ENCODE measurements at regions not wholly inside any gene's neighbourhood (a gene's known extent, or its start where the extent isn't known, plus 50 kb on each side); places are given as distances from the start of the nearest gene placed in this dataset.

DNA sequence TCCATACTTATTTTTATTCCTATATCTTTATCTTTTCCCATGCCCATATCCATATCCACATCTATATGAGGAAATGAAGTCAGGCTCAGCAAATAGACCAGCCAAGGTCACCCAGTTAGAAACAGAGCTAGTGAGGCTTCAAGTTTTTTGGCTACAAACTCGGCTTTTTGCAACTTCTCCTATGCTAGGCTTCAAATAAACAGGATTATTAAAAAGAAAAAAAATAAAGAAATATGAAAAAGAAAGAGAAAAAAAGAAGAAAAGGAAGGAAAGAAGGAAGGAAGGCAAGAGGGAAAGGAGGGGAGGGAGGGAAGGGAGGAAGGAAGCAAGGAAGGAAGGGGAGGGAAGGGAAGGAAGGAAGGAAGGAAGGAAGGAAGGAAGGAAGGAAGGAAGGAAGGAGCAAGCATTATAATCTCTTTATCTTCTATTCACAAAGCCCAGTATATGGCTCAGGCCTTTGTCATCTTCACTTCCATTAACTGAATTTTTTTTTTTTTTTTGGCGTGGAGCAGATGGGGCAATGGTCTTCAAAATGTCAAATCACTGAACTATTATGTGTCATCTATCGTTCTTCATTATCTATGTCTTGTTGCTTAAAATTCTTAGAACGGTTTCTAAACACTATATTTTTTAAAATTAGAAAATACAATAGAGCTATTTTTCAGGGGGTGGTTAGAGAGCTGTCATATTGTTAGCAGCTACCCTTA is 418.2 kb downstream of the VRK1 start:
- H3K36me3 Mint-ChIP-seq (ENCODE audit: insufficient read depth): peaks cover 5% of the 10 kb centered on the region
- H3K9me3 Mint-ChIP-seq: no peaks in the 10 kb centered on the region
- H3K27me3 Mint-ChIP-seq: no peaks in the 10 kb centered on the region
- DNase-seq (ENCODE audit: low spot score in 2 of 2): no peak
- peak overlapping the region; percentile 65 for H3K27ac Mint-ChIP-seq (ENCODE audit: low read depth)
- peaks cover 12% of the 10 kb centered on the region for H3K4me1 Mint-ChIP-seq
- no peak for ATAC-seq (replicated peaks; ENCODE audit: extremely low read depth, poor library complexity, severe bottlenecking)
- no peak overlapping the region for H3K4me3 Mint-ChIP-seq

DNA sequence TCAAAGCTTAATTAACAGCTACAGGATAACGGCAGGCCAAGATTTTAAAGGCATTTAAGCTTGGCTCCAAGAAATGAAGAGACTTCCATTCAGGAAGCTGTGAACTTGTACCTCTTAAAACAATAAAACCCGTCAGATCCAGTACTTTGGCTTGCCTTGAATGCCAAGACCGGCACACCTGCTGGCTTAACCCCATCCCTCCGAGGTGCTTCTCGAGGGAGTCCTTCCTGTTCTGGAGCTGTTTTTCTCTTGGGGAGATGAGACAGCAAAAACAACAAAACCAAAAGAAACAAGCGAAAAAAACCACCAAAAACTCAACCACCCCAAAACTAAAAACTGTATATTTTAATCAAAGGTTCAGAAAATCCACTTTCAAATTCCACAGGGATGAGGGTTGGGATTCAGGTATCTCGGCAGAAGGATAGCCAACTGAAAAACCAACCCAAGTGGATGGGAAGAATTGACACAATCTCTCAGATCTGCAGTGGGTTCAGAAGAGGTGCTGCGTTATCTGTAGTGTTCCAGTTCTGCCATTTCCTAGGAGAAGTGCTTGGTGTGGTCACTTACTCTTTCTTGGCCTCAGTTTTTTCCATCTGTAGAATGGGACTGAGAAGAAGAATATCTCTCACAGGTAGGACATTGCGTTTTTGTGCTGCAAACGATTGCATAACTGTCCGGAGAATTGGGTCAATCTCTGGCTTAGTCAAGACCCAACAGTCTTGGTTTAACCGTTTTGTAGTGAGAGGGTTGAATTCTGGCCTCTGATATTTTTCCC is 420.1 kb downstream of the VRK1 start:
- H3K4me1 Mint-ChIP-seq: peaks cover 12% of the 10 kb centered on the region
- H3K27me3 Mint-ChIP-seq: peaks cover 13% of the 10 kb centered on the region
- no peaks in the 10 kb centered on the region for H3K9me3 Mint-ChIP-seq
- H3K4me3 Mint-ChIP-seq: peak overlapping the region; percentile 82
- H3K36me3 Mint-ChIP-seq (ENCODE audit: insufficient read depth): peaks cover 5% of the 10 kb centered on the region
- ATAC-seq (replicated peaks; ENCODE audit: extremely low read depth, poor library complexity, severe bottlenecking) (no peak), DNase-seq (ENCODE audit: low spot score in 2 of 2) (no peak)
- no peak overlapping the region for H3K27ac Mint-ChIP-seq (ENCODE audit: low read depth)

DNA sequence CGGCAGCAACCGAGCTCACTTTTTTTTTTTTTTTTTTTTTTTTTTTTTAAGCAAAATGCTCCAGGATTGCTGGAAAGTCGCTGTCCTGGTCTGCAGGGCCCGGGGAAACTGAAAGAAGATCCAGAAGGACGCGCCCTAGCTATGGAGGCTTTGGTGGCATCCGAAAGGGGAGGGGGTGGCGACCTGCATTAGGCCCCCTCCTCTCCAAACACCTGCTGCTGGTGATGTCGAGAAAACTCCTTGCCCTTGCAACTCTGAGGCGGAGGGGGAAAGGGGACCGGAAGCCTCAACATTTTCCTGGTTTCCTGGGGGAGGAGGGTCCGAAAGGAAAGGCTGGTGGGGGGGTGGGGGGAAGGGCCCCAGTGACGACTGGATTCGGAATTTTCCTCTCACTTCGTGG is 421.1 kb downstream of the VRK1 start:
- Mint-ChIP-seq H3K27me3 (peaks cover 21% of the 10 kb centered on the region), H3K36me3 (ENCODE audit: insufficient read depth) (peaks cover 5% of the 10 kb centered on the region), H3K4me3 (peak overlapping the region; percentile 82), H3K27ac (ENCODE audit: low read depth) (no peak overlapping the region), H3K9me3 (no peaks in the 10 kb centered on the region), H3K4me1 (peaks cover 12% of the 10 kb centered on the region)
- DNase-seq (ENCODE audit: low spot score in 2 of 2) (no peak), ATAC-seq (replicated peaks; ENCODE audit: extremely low read depth, poor library complexity, severe bottlenecking) (no peak)

DNA sequence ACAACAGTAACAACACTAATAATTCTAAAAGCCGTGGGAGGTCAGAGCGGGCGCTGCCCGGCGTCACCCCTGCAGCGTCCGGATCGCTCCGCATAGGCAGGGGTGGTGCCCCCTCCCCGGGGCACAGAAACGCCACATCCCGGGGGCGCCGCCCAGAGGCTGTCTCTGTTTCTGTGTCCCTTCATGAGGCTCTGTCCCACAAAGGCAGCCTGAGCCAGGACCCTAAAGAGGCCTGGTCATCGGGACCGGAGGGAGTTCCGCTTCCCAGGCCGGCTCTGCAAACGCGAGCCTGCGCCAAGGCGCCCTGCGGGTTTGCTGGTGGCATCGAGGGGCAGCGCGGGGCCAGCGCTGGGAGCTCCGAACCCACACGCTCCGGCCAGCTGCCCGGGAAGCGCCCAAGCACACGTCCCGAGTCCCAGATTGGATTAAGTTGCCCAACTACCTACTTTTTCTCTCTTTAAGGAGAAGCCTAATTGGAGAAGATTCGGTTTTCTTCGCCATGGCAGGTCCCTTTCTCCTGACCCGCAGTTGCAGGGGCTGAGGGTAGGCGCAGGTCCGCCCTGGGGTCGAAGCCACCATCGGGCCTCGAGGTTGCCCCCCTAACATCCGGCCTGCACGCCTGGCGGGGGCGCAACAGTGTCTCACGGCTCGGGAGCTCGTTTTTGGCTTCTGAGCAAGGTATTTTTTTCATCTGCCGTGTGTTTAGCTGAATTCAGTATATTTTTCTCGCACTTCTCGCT is 421.7 kb downstream of the VRK1 start:
- ATAC-seq (replicated peaks; ENCODE audit: extremely low read depth, poor library complexity, severe bottlenecking) (peak; percentile 58), DNase-seq (ENCODE audit: low spot score in 2 of 2) (peak in 1 of 2 donors; percentile 17)
- Mint-ChIP-seq H3K27ac (ENCODE audit: low read depth) (no peak overlapping the region), H3K27me3 (peaks cover 26% of the 10 kb centered on the region), H3K36me3 (ENCODE audit: insufficient read depth) (peaks cover 5% of the 10 kb centered on the region), H3K4me3 (peak overlapping the region; percentile 82), H3K4me1 (peaks cover 12% of the 10 kb centered on the region), H3K9me3 (no peaks in the 10 kb centered on the region)

DNA sequence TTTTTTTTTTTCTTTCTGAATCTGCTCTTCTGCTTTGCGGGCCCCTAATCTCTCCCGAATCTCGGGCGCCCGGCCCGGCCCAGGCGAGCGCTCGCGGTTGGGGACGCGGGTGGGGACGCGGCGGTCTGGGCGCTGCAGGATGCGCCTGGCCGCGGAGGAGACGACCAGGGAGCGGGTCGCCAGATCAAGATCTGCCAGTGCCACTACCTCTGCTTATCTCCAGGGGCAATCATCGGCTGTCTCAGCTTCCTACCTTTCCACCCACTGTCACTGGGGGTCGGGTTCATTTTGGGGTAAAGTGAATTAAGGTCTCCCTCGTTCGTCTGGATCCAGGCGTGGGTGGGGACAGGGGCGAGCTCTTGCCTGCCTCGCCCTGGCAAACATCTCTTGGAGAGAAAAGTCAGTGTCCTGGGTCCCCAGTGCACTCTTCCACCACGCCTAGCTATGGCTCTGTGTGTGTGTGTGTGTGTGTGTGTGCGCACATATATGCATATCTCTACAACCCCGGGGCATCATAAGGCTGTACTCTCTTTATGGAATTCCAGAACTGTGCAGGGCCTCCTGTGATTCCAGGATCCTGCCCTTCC is 422.3 kb downstream of the VRK1 start:
- peak overlapping the region; percentile 82 for H3K4me3 Mint-ChIP-seq
- DNase-seq (ENCODE audit: low spot score in 2 of 2) (no peak), ATAC-seq (replicated peaks; ENCODE audit: extremely low read depth, poor library complexity, severe bottlenecking) (peak; percentile 36)
- H3K36me3 Mint-ChIP-seq (ENCODE audit: insufficient read depth): peaks cover 5% of the 10 kb centered on the region
- H3K27me3 Mint-ChIP-seq: peaks cover 31% of the 10 kb centered on the region
- peak overlapping the region; percentile 61 for H3K27ac Mint-ChIP-seq (ENCODE audit: low read depth)
- no peaks in the 10 kb centered on the region for H3K9me3 Mint-ChIP-seq
- H3K4me1 Mint-ChIP-seq: peaks cover 12% of the 10 kb centered on the region

DNA sequence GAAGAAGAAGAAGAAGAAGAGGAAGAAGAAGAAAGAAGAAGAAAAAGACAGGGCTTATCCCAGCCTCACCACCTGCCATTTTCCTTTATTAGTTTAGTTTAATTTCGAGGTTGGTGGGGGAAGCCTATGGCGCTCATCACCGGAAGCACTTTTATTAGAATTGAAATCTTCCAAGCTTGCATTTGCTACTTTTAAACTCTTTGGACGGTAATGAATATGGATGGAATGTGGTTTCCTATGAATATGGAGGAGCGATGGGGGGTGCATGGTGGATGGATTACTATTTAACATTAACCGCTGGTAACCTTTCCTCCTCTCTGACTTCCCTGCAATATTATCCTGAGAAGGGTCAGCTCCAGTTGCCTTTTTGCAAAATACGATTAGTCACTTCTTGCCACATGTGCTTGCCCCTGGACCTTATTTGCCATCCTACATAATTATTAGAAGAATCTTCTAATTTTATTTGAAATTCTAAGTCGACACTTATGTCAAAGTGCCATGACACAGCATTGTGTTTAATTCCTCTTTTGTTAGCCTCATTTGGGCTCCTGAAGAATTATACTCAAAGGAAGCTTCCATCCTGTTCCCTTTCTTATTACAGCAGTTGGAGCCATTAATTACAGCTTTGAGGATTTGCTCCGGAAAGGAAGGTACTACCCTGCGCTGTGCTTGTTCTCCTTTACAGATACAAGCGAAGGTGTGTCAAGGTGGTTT is 424.5 kb downstream of the VRK1 start:
- ATAC-seq (replicated peaks; ENCODE audit: extremely low read depth, poor library complexity, severe bottlenecking) (no peak), DNase-seq (ENCODE audit: low spot score in 2 of 2) (no peak)
- Mint-ChIP-seq H3K9me3 (no peaks in the 10 kb centered on the region), H3K4me1 (peaks cover 12% of the 10 kb centered on the region), H3K27ac (ENCODE audit: low read depth) (no peak overlapping the region), H3K36me3 (ENCODE audit: insufficient read depth) (peaks cover 5% of the 10 kb centered on the region), H3K4me3 (no peak overlapping the region), H3K27me3 (peaks cover 31% of the 10 kb centered on the region)

DNA sequence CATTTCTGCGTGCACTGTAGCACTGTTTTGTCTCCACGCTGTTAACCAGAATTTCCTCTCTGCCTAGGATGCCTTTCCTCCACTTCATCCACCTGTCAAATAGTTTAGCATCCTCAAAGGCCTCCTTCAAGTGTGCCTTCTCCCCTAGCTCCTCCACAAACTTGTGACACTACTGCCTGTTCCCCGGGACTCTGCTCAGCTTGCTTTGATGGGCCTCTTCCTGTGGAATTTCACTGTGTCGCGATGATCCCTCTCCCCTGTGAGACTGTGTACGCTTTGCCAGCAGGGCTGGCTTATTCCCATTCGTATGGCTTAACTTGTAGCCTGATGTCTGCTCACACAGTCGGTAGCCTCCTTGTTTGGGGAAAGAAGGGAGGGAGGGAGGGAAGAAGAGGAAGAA is 426.8 kb downstream of the VRK1 start:
- peaks cover 12% of the 10 kb centered on the region for H3K4me1 Mint-ChIP-seq

DNA sequence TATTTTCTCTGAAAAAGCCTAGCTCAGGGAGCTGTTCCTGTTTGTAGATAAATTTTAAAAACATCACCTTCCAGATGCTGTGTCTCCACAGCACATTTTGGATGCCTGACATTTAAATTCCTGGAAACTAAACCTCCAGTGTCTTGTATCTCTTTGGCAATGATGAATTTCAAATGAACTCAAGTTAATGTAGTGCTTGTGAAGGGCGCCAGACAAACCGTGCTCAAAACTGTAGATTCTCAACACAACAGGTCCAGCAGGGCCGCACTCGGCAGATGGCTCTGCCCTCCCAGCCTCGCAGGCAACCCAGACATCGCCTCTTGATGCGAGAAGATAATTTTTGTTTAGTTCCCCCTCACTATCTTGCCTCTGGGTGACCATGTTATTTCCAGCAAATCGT is 432.9 kb downstream of the VRK1 start:
- H3K4me3 Mint-ChIP-seq: no peak overlapping the region
- ATAC-seq (replicated peaks; ENCODE audit: extremely low read depth, poor library complexity, severe bottlenecking) (no peak), DNase-seq (ENCODE audit: low spot score in 2 of 2) (no peak)
- H3K9me3 Mint-ChIP-seq: no peaks in the 10 kb centered on the region
- no peaks in the 10 kb centered on the region for H3K36me3 Mint-ChIP-seq (ENCODE audit: insufficient read depth)
- no peaks in the 10 kb centered on the region for H3K4me1 Mint-ChIP-seq
- H3K27me3 Mint-ChIP-seq: peaks cover 10% of the 10 kb centered on the region
- no peak overlapping the region for H3K27ac Mint-ChIP-seq (ENCODE audit: low read depth)

More for the DNA sequence above, 426.8 kb downstream of the VRK1 start:
- DNase-seq (ENCODE audit: low spot score in 2 of 2) (no peak), ATAC-seq (replicated peaks; ENCODE audit: extremely low read depth, poor library complexity, severe bottlenecking) (no peak)
- H3K27me3 Mint-ChIP-seq: peaks cover 41% of the 10 kb centered on the region
- H3K4me3 Mint-ChIP-seq: no peak overlapping the region
- H3K27ac Mint-ChIP-seq (ENCODE audit: low read depth): no peak overlapping the region
- H3K36me3 Mint-ChIP-seq (ENCODE audit: insufficient read depth): peaks cover 5% of the 10 kb centered on the region
- no peaks in the 10 kb centered on the region for H3K9me3 Mint-ChIP-seq

DNA sequence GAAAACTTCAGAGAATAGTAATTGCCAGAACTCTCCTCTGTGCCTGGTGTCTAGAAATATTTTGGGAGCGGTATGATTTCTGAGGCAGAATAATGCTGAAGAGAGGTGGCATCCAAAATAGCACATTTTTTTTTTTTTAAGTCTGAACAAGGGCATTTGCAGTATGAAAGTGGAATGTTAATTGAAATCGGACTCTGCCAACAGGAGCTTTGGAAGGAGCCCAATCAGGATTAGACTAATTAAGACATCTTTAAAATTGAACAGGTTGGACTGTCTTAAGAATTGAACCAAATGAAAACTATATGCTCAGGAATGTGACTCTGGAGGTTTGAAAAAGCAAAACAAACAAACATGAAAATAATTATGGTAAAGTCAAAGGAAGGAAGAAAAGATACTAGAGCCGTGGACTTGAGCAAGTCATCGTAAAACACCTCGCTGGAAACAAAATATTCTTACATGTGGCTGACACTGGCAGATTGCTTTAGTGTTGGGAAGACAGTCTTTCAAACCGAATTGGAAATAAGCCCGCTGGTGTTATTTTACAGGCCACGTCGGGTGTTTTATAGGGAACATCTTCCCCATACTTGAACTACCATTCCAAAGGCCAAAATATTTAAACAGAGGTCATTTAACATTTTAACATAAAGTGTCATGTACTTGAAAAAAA is 436.3 kb downstream of the VRK1 start:
- H3K4me1 Mint-ChIP-seq: no peaks in the 10 kb centered on the region
- ATAC-seq (replicated peaks; ENCODE audit: extremely low read depth, poor library complexity, severe bottlenecking): no peak
- DNase-seq (ENCODE audit: low spot score in 2 of 2): no peak
- no peak overlapping the region for H3K4me3 Mint-ChIP-seq
- H3K36me3 Mint-ChIP-seq (ENCODE audit: insufficient read depth): no peaks in the 10 kb centered on the region
- H3K9me3 Mint-ChIP-seq: no peaks in the 10 kb centered on the region
- no peak overlapping the region for H3K27ac Mint-ChIP-seq (ENCODE audit: low read depth)
- H3K27me3 Mint-ChIP-seq: peaks cover 20% of the 10 kb centered on the region

DNA sequence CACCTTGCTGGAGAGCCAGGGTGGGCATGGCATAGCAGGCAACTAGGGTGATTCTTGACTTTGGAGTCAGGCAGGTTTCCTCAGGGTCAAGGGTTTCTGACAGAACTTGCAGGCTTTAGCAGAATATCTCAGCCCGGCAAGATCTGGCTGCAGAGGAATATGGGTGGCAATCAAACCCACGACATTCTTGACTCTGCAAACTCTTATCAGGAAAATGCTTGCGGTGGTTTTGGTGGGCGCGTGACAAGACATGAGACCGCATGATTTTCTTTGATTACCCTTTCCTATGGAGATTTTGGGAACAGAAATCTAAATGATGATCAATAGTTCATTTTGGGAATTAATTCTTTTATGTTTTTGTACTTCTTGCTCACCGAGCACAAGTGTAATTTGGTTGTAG is 449.5 kb downstream of the VRK1 start:
- Mint-ChIP-seq H3K36me3 (ENCODE audit: insufficient read depth) (peaks cover 2% of the 10 kb centered on the region), H3K27me3 (peaks cover 49% of the 10 kb centered on the region), H3K4me1 (peaks cover 5% of the 10 kb centered on the region), H3K27ac (ENCODE audit: low read depth) (no peak overlapping the region), H3K9me3 (no peaks in the 10 kb centered on the region), H3K4me3 (no peak overlapping the region)
- ATAC-seq (replicated peaks; ENCODE audit: extremely low read depth, poor library complexity, severe bottlenecking) (no peak), DNase-seq (ENCODE audit: low spot score in 2 of 2) (no peak)

DNA sequence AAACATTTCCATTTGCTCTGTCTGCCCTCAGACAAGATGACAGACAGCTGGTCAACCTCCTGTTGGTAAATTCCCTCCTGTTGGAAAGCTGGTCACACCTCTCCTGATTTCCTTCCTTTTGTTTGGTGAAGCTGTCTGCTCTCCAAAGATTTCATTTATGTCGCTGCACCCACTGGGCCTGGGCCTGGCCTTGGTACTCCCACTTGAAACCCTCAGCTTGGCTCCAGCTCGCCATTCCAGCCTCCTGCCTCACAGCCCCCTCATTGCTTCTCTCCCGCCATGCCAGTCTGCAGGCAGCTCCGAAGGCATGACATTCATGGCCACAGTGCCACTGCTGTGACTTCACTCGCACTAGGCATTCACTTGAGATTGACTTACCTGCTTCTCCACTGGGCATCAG is 451.8 kb downstream of the VRK1 start:
- peaks cover 29% of the 10 kb centered on the region for H3K27me3 Mint-ChIP-seq
- no peak overlapping the region for H3K4me3 Mint-ChIP-seq

More for the DNA sequence above, 451.8 kb downstream of the VRK1 start:
- no peak overlapping the region for H3K27ac Mint-ChIP-seq (ENCODE audit: low read depth)
- no peak for DNase-seq (ENCODE audit: low spot score in 2 of 2)
- peaks cover 11% of the 10 kb centered on the region for H3K4me1 Mint-ChIP-seq
- no peaks in the 10 kb centered on the region for H3K9me3 Mint-ChIP-seq
- peaks cover 2% of the 10 kb centered on the region for H3K36me3 Mint-ChIP-seq (ENCODE audit: insufficient read depth)
- ATAC-seq (replicated peaks; ENCODE audit: extremely low read depth, poor library complexity, severe bottlenecking): no peak

All from central memory CD8-positive, alpha-beta T cell (primary cell).